Right lobe of liver (tissue), 6 donors: ENCODE measurements at regions not wholly inside any gene's neighbourhood (a gene's known extent, or its start where the extent isn't known, plus 50 kb on each side); places are given as distances from the start of the nearest gene placed in this dataset.

ENCODE experiments used
- ATAC-seq, 4 donors: fragments of 200-7000 bp; cut with Tn5 transposase; one replicate each; pipeline ENCODE4 v1.9.1; 2020; ENCODE audit warnings: mild to moderate bottlenecking in 4 of 4, moderate library complexity in 4 of 4
- DNase-seq, 3 donors: peaks; one replicate each; pipeline ENCODE4 v3.0.0-alpha.2; 2020
- H3K27ac ChIP-seq, 3 donors: fragments of 200-600 bp; one replicate each; pipeline ENCODE4 v1.8.0; 2022
- H3K27me3 ChIP-seq, 2 donors: fragments of 200-600 bp; one replicate each; pipeline ENCODE4 v1.8.0; 2022
- H3K36me3 ChIP-seq, 4 donors: fragments of 200-600 bp; sonication (generic) in 1 of 4; one replicate each; pipeline versions ENCODE4 v1.5.1 to v1.8.0; 2017 to 2022; ENCODE audit warnings: control low read depth in 1 of 4
- H3K4me1 ChIP-seq, 4 donors: fragments of 200-600 bp; sonication (generic) in 1 of 4; one replicate each; pipeline versions ENCODE4 v1.5.1 to v1.8.0; 2017 to 2022; ENCODE audit warnings: control low read depth in 1 of 4
- H3K4me3 ChIP-seq, 3 donors: fragments of 200-600 bp; one replicate each; pipeline ENCODE4 v1.8.0; 2022
- H3K9me3 ChIP-seq, 4 donors: fragments of 200-600 bp; sonication (generic) in 1 of 4; one replicate each; pipeline versions ENCODE4 v1.5.1 to v1.8.0; 2017 to 2022; ENCODE audit warnings: control low read depth in 1 of 4
- CTCF ChIP-seq, 4 donors: fragments of 200-600 bp in 3 of 4; fragments of 450-650 bp in 1 of 4; IDR thresholded peaks; one replicate each; pipeline versions ENCODE4 v1.5.1 to v1.8.0; 2016 to 2022; ENCODE audit warnings: antibody characterized with exemption in 4 of 4, mild to moderate bottlenecking in 2 of 4
- POLR2A ChIP-seq: fragments of 450-650 bp; IDR thresholded peaks from one replicate; pipeline ENCODE4 v1.6.1; 2017; ENCODE audit warnings: antibody characterized with exemption, mild to moderate bottlenecking
- WGBS: methylation state at CpG from one replicate; pipeline ENCODE4 v1.1.6; 2018; ENCODE audit warnings: low coverage, low lambda C conversion rate; ENCODE audit not compliant: insufficient coverage; ENCODE audit errors: missing lambda C conversion rate; 5-methylcytosine and 5-hydroxymethylcytosine counted together
- intact Hi-C, 2 donors: fragments of 100-400 bp; cut with DNase I; formaldehyde crosslinking; loops; one replicate each; pipeline versions ENCODE4 v1.11.2 to v1.14.1; 2022
- donor health status: DM: no; HTN: yes; CAD: no.
- donor health status: DM: no; HTN: no; CAD: no.
- donor health status: DM: no; HTN: no; CAD: no.
- donor health status: DM: no; HTN: yes; CAD: no.
- donor health status: DM: no; HTN: yes; CAD: no.

DNA sequence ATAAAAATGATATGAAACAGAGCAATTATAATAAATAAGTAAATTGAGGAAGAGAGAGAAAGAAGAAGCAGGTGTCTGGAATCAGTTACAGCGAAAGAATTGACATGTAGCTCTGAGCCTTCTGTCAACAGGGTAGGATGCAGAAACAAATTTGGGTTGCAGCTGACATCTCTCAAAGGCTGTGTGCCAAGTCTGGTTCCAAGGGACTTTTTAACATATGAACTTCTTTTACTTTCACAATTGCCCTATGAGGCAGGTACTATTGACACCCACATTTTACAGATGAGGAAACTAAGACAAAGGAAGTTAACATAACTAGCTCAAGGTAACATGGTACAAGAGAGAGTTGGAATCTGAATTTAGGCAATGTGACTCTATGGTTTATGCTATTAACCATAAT is 260.0 kb downstream of the ASXL3 start:
- TF ChIP-seq POLR2A (no peak), CTCF (IDR thresholded peaks at IDR 0.05) (no peak)
- no peak overlapping the region for H3K27ac ChIP-seq
- ATAC-seq = no peak
- H3K4me1 ChIP-seq = no peaks in the 10 kb centered on the region
- H3K9me3 ChIP-seq = no peaks in the 10 kb centered on the region
- intact Hi-C loops = no loop called here
- WGBS = 80% methylated on average over 1 of the region's 1 CpG
- H3K27me3 ChIP-seq = no peaks in the 10 kb centered on the region
- no peak overlapping the region for H3K4me3 ChIP-seq
- no peak for DNase-seq
- H3K36me3 ChIP-seq = no peaks in the 10 kb centered on the region

DNA sequence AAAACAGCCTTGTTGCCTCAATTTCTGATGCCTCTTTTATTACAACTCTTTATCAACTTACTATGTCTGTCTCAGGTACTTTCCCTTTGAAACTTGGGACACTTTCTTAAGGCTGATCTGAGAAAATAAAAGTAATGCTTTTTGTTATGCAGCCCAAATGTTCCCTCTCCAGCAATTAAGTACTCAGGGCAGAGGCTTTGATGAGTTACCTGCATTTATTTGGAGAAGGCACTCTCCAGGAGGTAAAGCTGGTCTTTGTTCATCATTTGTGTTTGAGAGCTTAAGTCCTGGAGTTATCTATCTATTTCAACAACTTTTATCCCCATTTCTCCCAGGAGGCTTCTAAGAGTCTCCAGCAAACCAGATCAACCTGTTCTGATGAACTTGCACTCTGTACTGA is 259.2 kb downstream of the ASXL3 start:
- no peak overlapping the region for H3K27ac ChIP-seq
- no peaks in the 10 kb centered on the region for H3K36me3 ChIP-seq
- TF ChIP-seq CTCF (IDR thresholded peaks at IDR 0.05) = no peak
- no peak for TF ChIP-seq POLR2A
- DNase-seq (no peak), ATAC-seq (no peak)
- no peaks in the 10 kb centered on the region for H3K27me3 ChIP-seq
- no peaks in the 10 kb centered on the region for H3K4me1 ChIP-seq
- intact Hi-C loops = no loop called here
- no peak overlapping the region for H3K4me3 ChIP-seq
- no peaks in the 10 kb centered on the region for H3K9me3 ChIP-seq

DNA sequence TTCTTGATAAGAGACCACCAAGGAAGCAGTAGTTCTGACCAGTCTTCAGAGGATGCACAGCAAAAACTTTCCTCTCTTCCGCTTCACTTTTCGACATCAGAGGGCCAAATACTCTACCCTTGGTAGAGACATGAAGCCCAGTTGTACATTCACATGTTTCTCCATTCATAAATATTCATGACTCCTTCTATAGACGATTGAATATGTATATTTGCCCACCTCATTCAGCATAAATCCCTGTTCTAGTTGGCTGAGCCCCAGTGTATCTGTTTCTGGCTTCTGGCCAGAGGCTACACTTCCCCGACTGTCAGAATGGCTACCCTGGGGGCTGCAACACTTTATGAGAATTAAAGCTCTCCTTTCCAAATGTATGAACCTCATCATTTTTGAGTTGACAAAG is 258.5 kb downstream of the ASXL3 start:
- Histone ChIP-seq H3K4me3 (no peak overlapping the region), H3K4me1 (no peaks in the 10 kb centered on the region), H3K27ac (no peak overlapping the region), H3K27me3 (no peaks in the 10 kb centered on the region), H3K36me3 (no peaks in the 10 kb centered on the region), H3K9me3 (no peaks in the 10 kb centered on the region)
- intact Hi-C loops = no loop called here
- 61% methylated on average over 4 of the region's 4 CpGs for WGBS
- DNase-seq (no peak), ATAC-seq (no peak)
- no peak for TF ChIP-seq CTCF (IDR thresholded peaks at IDR 0.05)
- TF ChIP-seq POLR2A = no peak

DNA sequence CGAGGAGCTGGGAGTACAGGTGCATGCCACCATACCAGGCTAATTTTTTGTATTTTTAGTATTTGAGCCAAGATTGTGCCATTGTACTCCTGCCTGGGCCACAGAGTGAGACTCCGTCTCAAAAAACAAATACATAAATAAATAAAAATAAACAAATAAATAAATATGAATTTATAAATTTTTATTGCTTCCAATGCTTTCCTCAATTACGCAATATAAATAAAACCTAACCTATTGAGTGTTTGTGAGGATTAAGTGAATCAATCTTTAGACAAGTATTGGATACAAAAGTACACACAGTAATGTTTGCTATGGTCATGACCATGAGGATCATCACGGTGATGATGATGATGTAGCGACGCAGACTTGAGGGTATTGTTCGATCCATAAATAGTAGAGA is 257.4 kb downstream of the ASXL3 start:
- no peak overlapping the region for H3K4me3 ChIP-seq
- no peak overlapping the region for H3K27ac ChIP-seq
- WGBS = 60% methylated on average over 5 of the region's 7 CpGs
- no peak for TF ChIP-seq POLR2A
- no peak for TF ChIP-seq CTCF (IDR thresholded peaks at IDR 0.05)
- H3K27me3 ChIP-seq = no peaks in the 10 kb centered on the region
- DNase-seq = no peak
- ATAC-seq = no peak
- H3K36me3 ChIP-seq = no peaks in the 10 kb centered on the region
- no peaks in the 10 kb centered on the region for H3K9me3 ChIP-seq
- intact Hi-C loops = no loop called here
- no peaks in the 10 kb centered on the region for H3K4me1 ChIP-seq

DNA sequence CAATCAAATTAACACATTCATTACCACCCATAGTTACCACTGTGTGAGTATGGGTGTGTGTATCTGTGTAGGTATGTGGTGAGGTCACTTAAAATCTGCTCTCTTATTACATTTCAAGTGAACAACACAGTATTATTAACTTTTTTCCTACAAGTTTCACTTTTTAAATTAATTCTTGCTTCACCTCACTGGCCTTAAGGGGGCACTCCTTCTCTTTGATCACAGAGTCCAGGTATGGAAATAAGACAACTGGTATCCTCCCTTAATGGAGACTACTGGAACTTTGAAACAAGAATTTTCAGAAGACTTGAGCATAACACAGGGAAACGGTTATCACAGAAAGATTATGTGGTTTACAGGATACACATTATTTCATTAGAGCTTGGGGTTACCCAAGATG is 255.8 kb downstream of the ASXL3 start:
- Histone ChIP-seq H3K4me3 (no peak overlapping the region), H3K27me3 (no peaks in the 10 kb centered on the region), H3K36me3 (no peaks in the 10 kb centered on the region), H3K4me1 (no peaks in the 10 kb centered on the region), H3K9me3 (no peaks in the 10 kb centered on the region), H3K27ac (no peak overlapping the region)
- DNase-seq = no peak
- TF ChIP-seq POLR2A = no peak
- TF ChIP-seq CTCF (IDR thresholded peaks at IDR 0.05) = peak; percentile 42 to 57 (median 43)
- intact Hi-C loops = no loop called here
- ATAC-seq = peak; percentile 73 to 84 (median 82)
- 50% methylated on average over 1 of the region's 1 CpG for WGBS
